ENCODE measurements at regions not wholly inside any gene's neighbourhood (a gene's known extent, or its start where the extent isn't known, plus 50 kb on each side); places are given as distances from the start of the nearest gene placed in this dataset.

GRCh38 chr14:30786701-30787100 lies 87.7 kb upstream of the COCH start:
- POLR2A ChIA-PET: no interaction called here
- no peaks in the 10 kb centered on the region for H3K4me1 ChIP-seq (ENCODE audit: control insufficient read depth, insufficient read depth, low read length)
- no peaks in the 10 kb centered on the region for H3K36me3 ChIP-seq (ENCODE audit: control insufficient read depth in 2 of 2, insufficient read depth in 1 of 2, low read length in 2 of 2)
- CTCF ChIA-PET: no interaction called here
- TF ChIP-seq ZNF37A (tag by site-specific recombination; IDR thresholded peaks at IDR 0.05) (no peak), ZNF555 (tag by site-specific recombination; conservative IDR thresholded peaks at IDR 0.05) (no peak), ZNF561 (tag by site-specific recombination; IDR thresholded peaks at IDR 0.05; ENCODE audit: borderline replicate concordance) (no peak)
- no peak overlapping the region for H3K4me3 ChIP-seq (ENCODE audit: low read depth, low read length)
- no peaks in the 10 kb centered on the region for H3K9me3 ChIP-seq (ENCODE audit: control insufficient read depth, insufficient read depth, low read depth, low read length)
- H3K27ac ChIP-seq (ENCODE audit: extremely low read depth, low read depth, low read length): no peak overlapping the region

- H3K4me3 ChIP-seq (ENCODE audit: low read depth, low read length): no peak overlapping the region
- ChIA-PET CTCF (no interaction called here), POLR2A (no interaction called here)
- H3K4me1 ChIP-seq (ENCODE audit: control insufficient read depth, insufficient read depth, low read length): no peaks in the 10 kb centered on the region
- H3K9me3 ChIP-seq (ENCODE audit: control insufficient read depth, insufficient read depth, low read depth, low read length): no peaks in the 10 kb centered on the region
- H3K27ac ChIP-seq (ENCODE audit: extremely low read depth, low read depth, low read length): no peak overlapping the region
- TF ChIP-seq SALL2 (tag by site-specific recombination; IDR thresholded peaks at IDR 0.05; ENCODE audit: borderline replicate concordance): no peak
- no peak for TF ChIP-seq ZNF692 (tag by site-specific recombination; IDR thresholded peaks at IDR 0.05)
- TF ChIP-seq ZNF561 (tag by site-specific recombination; IDR thresholded peaks at IDR 0.05; ENCODE audit: borderline replicate concordance): no peak
- no peak for TF ChIP-seq ZNF747 (tag by site-specific recombination; IDR thresholded peaks at IDR 0.05)
- TF ChIP-seq KLF16 (tag by site-specific recombination; IDR thresholded peaks at IDR 0.05): no peak
- TF ChIP-seq TCF7L2 (IDR thresholded peaks at IDR 0.05; ENCODE audit: borderline replicate concordance, low read depth, low read length): no peak
- no peak for TF ChIP-seq ZNF398 (tag by site-specific recombination; IDR thresholded peaks at IDR 0.05)
- TF ChIP-seq ZNF341 (tag by site-specific recombination; IDR thresholded peaks at IDR 0.05; ENCODE audit: low read depth): no peak
- no peaks in the 10 kb centered on the region for H3K36me3 ChIP-seq (ENCODE audit: control insufficient read depth in 2 of 2, insufficient read depth in 1 of 2, low read length in 2 of 2)
Measured at GRCh38 chr14:30790827-30791226, 83.5 kb upstream of the COCH start.

- H3K9me3 ChIP-seq (ENCODE audit: control insufficient read depth, insufficient read depth, low read depth, low read length): no peaks in the 10 kb centered on the region
- TF ChIP-seq ZNF558 (tag by site-specific recombination; IDR thresholded peaks at IDR 0.05): no peak
- TF ChIP-seq ZNF302 (tag by site-specific recombination; IDR thresholded peaks at IDR 0.05; ENCODE audit: low read depth): no peak
- TF ChIP-seq GLIS2 (tag by site-specific recombination; IDR thresholded peaks at IDR 0.05): no peak
- TF ChIP-seq ZNF280C (tag by site-specific recombination; IDR thresholded peaks at IDR 0.05): no peak
- no peak for TF ChIP-seq ZFP41 (tag by site-specific recombination; IDR thresholded peaks at IDR 0.05; ENCODE audit: borderline replicate concordance)
- no peak for TF ChIP-seq ZBTB11 (tag by site-specific recombination; conservative IDR thresholded peaks at IDR 0.05; ENCODE audit: low read depth)
- no peak for TF ChIP-seq ZNF48 (tag by site-specific recombination; IDR thresholded peaks at IDR 0.05)
- no peak for TF ChIP-seq HOXA7 (CRISPR knock-in tag; IDR thresholded peaks at IDR 0.05; ENCODE audit: borderline replicate concordance)
- TF ChIP-seq ZNF792 (tag by site-specific recombination; IDR thresholded peaks at IDR 0.05): no peak
- TF ChIP-seq PRDM6 (tag by site-specific recombination; IDR thresholded peaks at IDR 0.05): no peak
Measured at GRCh38 chr14:30791522-30792351, 82.6 kb upstream of the COCH start.

More at GRCh38 chr14:30791522-30792351, 82.6 kb upstream of the COCH start:
- Histone ChIP-seq H3K4me1 (ENCODE audit: control insufficient read depth, insufficient read depth, low read length) (no peaks in the 10 kb centered on the region), H3K27ac (ENCODE audit: extremely low read depth, low read depth, low read length) (no peak overlapping the region), H3K4me3 (ENCODE audit: low read depth, low read length) (no peak overlapping the region), H3K36me3 (ENCODE audit: control insufficient read depth in 2 of 2, insufficient read depth in 1 of 2, low read length in 2 of 2) (no peaks in the 10 kb centered on the region)
- ChIA-PET CTCF (no interaction called here), POLR2A (no interaction called here)
